IMR-90 (cell line): ENCODE measurements at regions not wholly inside any gene's neighbourhood (a gene's known extent, or its start where the extent isn't known, plus 50 kb on each side); places are given as distances from the start of the nearest gene placed in this dataset.

Experiments
- CTCF ChIP-seq: conservative IDR thresholded peaks from 2 replicates; pipeline ENCODE4 v1.5.1; 2012; ENCODE audit warnings: mild to moderate bottlenecking, low read depth, low read length, improper control_type of control experiment
- POLR2A ChIP-seq: IDR thresholded peaks from 2 replicates; pipeline ENCODE4 v1.6.1; 2012; ENCODE audit warnings: mild to moderate bottlenecking, low read depth, low read length

DNA sequence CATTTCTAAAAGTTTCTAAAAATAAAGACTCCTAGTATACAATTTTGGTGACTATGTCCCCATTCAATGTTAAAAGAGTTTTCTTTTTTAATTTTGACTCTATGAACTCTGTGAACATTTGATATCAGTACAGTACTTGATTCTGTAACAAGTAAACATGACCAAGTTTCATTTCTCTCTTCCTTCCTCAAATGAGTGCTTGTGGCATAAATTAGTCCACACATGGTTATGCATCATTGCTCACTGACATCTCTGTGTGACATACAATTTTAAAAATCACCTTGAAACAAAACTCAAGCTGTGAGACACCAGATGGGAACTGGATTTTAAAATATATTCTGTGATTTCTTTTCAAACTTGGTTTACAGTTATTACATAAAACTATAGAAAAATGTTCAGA, 253.9 kb upstream of the MDGA2 start:
- TF ChIP-seq POLR2A (no peak), CTCF (no peak)
